HG03097 (cell line): ENCODE measurements at regions not wholly inside any gene's neighbourhood (a gene's known extent, or its start where the extent isn't known, plus 50 kb on each side); places are given as distances from the start of the nearest gene placed in this dataset.

Source experiments
- ATAC-seq: cut with Tn5 transposase; IDR thresholded peaks from one replicate; pipeline ENCODE4 v1.9.1; 2021; ENCODE audit not compliant: unreplicated experiment, low FRiP score

- ATAC-seq: no peak
These were observed 329.3 kb downstream of the ACTL7B start for GRCh38 chr9:108526518-108526917.

- no peak for ATAC-seq
These were observed 330.6 kb downstream of the ACTL7B start for GRCh38 chr9:108525186-108525585.

GRCh38 chr9:108521063-108521590 lies 334.7 kb downstream of the ACTL7B start:
- no peak for ATAC-seq

GRCh38 chr9:108519437-108519836 lies 336.3 kb downstream of the ACTL7B start:
- ATAC-seq: no peak

GRCh38 chr9:108517651-108518365 lies 338.0 kb downstream of the ACTL7B start:
- ATAC-seq: no peak

GRCh38 chr9:108516391-108516790 lies 339.4 kb downstream of the ACTL7B start:
- no peak for ATAC-seq

GRCh38 chr9:108515856-108516255 lies 339.9 kb downstream of the ACTL7B start:
- no peak for ATAC-seq

GRCh38 chr9:108512426-108513173 lies 343.2 kb downstream of the ACTL7B start:
- no peak for ATAC-seq

GRCh38 chr9:108511307-108511706 lies 344.5 kb downstream of the ACTL7B start:
- no peak for ATAC-seq

GRCh38 chr9:108496846-108497245 lies 358.9 kb downstream of the ACTL7B start:
- ATAC-seq: no peak

GRCh38 chr9:108489567-108489966 lies 366.2 kb downstream of the ACTL7B start:
- no peak for ATAC-seq

GRCh38 chr9:108486831-108487230 lies 369.0 kb downstream of the ACTL7B start:
- no peak for ATAC-seq

GRCh38 chr9:108484468-108484867 lies 371.3 kb downstream of the ACTL7B start:
- ATAC-seq: no peak

- ATAC-seq: no peak
These were observed 372.1 kb downstream of the ACTL7B start for GRCh38 chr9:108483676-108484075.

- no peak for ATAC-seq
These were observed 375.7 kb downstream of the ACTL7B start for GRCh38 chr9:108479989-108480652.

- ATAC-seq: peak; percentile 78
These were observed 377.1 kb downstream of the ACTL7B start for GRCh38 chr9:108478431-108479332.

- no peak for ATAC-seq
These were observed 378.2 kb downstream of the ACTL7B start for GRCh38 chr9:108477529-108478006.

- no peak for ATAC-seq
These were observed 379.2 kb downstream of the ACTL7B start for GRCh38 chr9:108476574-108476973.

GRCh38 chr9:108475813-108476212 lies 380.0 kb downstream of the ACTL7B start:
- no peak for ATAC-seq

GRCh38 chr9:108474356-108474755 lies 381.4 kb downstream of the ACTL7B start:
- ATAC-seq: no peak
